ENCODE measurements at regions not wholly inside any gene's neighbourhood (a gene's known extent, or its start where the extent isn't known, plus 50 kb on each side); places are given as distances from the start of the nearest gene placed in this dataset.

GRCh38 chr9:13876741-13877140 is 437.2 kb downstream of the NFIB start:
- Histone ChIP-seq H3K4me1 (no peaks in the 10 kb centered on the region), H3K79me2 (ENCODE audit: low read depth) (no peaks in the 10 kb centered on the region), H3K4me3 (no peak overlapping the region), H3K4me2 (no peak overlapping the region), H4K20me1 (ENCODE audit: low read depth) (no peaks in the 10 kb centered on the region), H3K27me3 (no peaks in the 10 kb centered on the region), H2AFZ (replicated peaks) (no peak overlapping the region), H3K9ac (no peak overlapping the region), H3F3A (ENCODE audit: low read depth) (no peaks in the 10 kb centered on the region), H3K36me3 (no peaks in the 10 kb centered on the region), H3K27ac (no peak overlapping the region), H3K9me3 (ENCODE audit: low read depth) (no peaks in the 10 kb centered on the region)
- TF ChIP-seq EZH2 (IDR thresholded peaks at IDR 0.05) = no peak
- TF ChIP-seq, protein P1, sequence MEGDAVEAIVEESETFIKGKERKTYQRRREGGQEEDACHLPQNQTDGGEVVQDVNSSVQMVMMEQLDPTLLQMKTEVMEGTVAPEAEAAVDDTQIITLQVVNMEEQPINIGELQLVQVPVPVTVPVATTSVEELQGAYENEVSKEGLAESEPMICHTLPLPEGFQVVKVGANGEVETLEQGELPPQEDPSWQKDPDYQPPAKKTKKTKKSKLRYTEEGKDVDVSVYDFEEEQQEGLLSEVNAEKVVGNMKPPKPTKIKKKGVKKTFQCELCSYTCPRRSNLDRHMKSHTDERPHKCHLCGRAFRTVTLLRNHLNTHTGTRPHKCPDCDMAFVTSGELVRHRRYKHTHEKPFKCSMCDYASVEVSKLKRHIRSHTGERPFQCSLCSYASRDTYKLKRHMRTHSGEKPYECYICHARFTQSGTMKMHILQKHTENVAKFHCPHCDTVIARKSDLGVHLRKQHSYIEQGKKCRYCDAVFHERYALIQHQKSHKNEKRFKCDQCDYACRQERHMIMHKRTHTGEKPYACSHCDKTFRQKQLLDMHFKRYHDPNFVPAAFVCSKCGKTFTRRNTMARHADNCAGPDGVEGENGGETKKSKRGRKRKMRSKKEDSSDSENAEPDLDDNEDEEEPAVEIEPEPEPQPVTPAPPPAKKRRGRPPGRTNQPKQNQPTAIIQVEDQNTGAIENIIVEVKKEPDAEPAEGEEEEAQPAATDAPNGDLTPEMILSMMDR (IDR thresholded peaks at IDR 0.05) = no peak
- no peak for TF ChIP-seq EZH2phosphoT487 (IDR thresholded peaks at IDR 0.05)
- Mint-ChIP-seq H3K4me1 (no peaks in the 10 kb centered on the region), H3K4me3 (no peak overlapping the region), H3K27me3 (ENCODE audit: insufficient read depth, low read depth) (no peaks in the 10 kb centered on the region), H3K27ac (no peak overlapping the region), H3K36me3 (no peaks in the 10 kb centered on the region), H3K9me3 (peaks cover 13% of the 10 kb centered on the region)
- no peak for DNase-seq (ENCODE audit: low spot score)

GRCh38 chr9:13873203-13873602 is 440.7 kb downstream of the NFIB start:
- Mint-ChIP-seq H3K9me3 (peaks cover 13% of the 10 kb centered on the region), H3K36me3 (no peaks in the 10 kb centered on the region), H3K4me3 (no peak overlapping the region), H3K4me1 (no peaks in the 10 kb centered on the region), H3K27me3 (ENCODE audit: insufficient read depth, low read depth) (no peaks in the 10 kb centered on the region), H3K27ac (no peak overlapping the region)
- DNase-seq (ENCODE audit: low spot score) = no peak
- Histone ChIP-seq H3F3A (ENCODE audit: low read depth) (no peaks in the 10 kb centered on the region), H3K4me3 (no peak overlapping the region), H3K36me3 (no peaks in the 10 kb centered on the region), H3K27me3 (no peaks in the 10 kb centered on the region), H3K79me2 (ENCODE audit: low read depth) (no peaks in the 10 kb centered on the region), H2AFZ (replicated peaks) (no peak overlapping the region), H4K20me1 (ENCODE audit: low read depth) (no peaks in the 10 kb centered on the region), H3K9ac (no peak overlapping the region), H3K4me1 (no peaks in the 10 kb centered on the region), H3K9me3 (ENCODE audit: low read depth) (no peaks in the 10 kb centered on the region), H3K4me2 (no peak overlapping the region), H3K27ac (no peak overlapping the region)
- TF ChIP-seq EZH2 (IDR thresholded peaks at IDR 0.05) (no peak), EZH2phosphoT487 (IDR thresholded peaks at IDR 0.05) (no peak)
- TF ChIP-seq, protein P1 (IDR thresholded peaks at IDR 0.05) = no peak

- no peaks in the 10 kb centered on the region for H3K79me2 ChIP-seq (ENCODE audit: low read depth)
- H3K4me1 ChIP-seq = no peaks in the 10 kb centered on the region
- no peak overlapping the region for H3K27ac Mint-ChIP-seq
- no peak overlapping the region for H2AFZ ChIP-seq (replicated peaks)
- H4K20me1 ChIP-seq (ENCODE audit: low read depth) = no peaks in the 10 kb centered on the region
- H3K36me3 Mint-ChIP-seq = no peaks in the 10 kb centered on the region
- TF ChIP-seq EZH2 (IDR thresholded peaks at IDR 0.05) = no peak
- TF ChIP-seq, protein P1 (IDR thresholded peaks at IDR 0.05) = no peak
- TF ChIP-seq EZH2phosphoT487 (IDR thresholded peaks at IDR 0.05) = no peak
- no peaks in the 10 kb centered on the region for H3K36me3 ChIP-seq
- peaks cover 3% of the 10 kb centered on the region for H3K9me3 Mint-ChIP-seq
- H3K27me3 ChIP-seq = no peaks in the 10 kb centered on the region
- H3K4me2 ChIP-seq = no peak overlapping the region
- H3K4me3 ChIP-seq = no peak overlapping the region
- no peak overlapping the region for H3K27ac ChIP-seq
- no peak for DNase-seq (ENCODE audit: low spot score)
- H3K4me1 Mint-ChIP-seq = peaks cover 14% of the 10 kb centered on the region
- H3K9ac ChIP-seq = no peak overlapping the region
- no peaks in the 10 kb centered on the region for H3K9me3 ChIP-seq (ENCODE audit: low read depth)
- H3K27me3 Mint-ChIP-seq (ENCODE audit: insufficient read depth, low read depth) = no peaks in the 10 kb centered on the region
- no peaks in the 10 kb centered on the region for H3F3A ChIP-seq (ENCODE audit: low read depth)
- H3K4me3 Mint-ChIP-seq = no peak overlapping the region
Measured at GRCh38 chr9:13868336-13868735, 445.6 kb downstream of the NFIB start.
